PC-3 (cell line): ENCODE measurements at regions not wholly inside any gene's neighbourhood (a gene's known extent, or its start where the extent isn't known, plus 50 kb on each side); places are given as distances from the start of the nearest gene placed in this dataset.

Source experiments
- CTCF ChIP-seq: fragments of 300-600 bp; sonication (generic); conservative IDR thresholded peaks from 2 replicates; pipeline ENCODE4 v1.5.1; 2017; ENCODE audit warnings: antibody characterized with exemption, low read depth, mild to moderate bottlenecking, low read length
- EZH2 ChIP-seq: fragments of 300-600 bp; sonication (generic); IDR thresholded peaks from one replicate; pipeline ENCODE4 v1.6.1; 2017; ENCODE audit warnings: antibody characterized with exemption, mild to moderate bottlenecking, low read length; ENCODE audit not compliant: unreplicated experiment

DNA sequence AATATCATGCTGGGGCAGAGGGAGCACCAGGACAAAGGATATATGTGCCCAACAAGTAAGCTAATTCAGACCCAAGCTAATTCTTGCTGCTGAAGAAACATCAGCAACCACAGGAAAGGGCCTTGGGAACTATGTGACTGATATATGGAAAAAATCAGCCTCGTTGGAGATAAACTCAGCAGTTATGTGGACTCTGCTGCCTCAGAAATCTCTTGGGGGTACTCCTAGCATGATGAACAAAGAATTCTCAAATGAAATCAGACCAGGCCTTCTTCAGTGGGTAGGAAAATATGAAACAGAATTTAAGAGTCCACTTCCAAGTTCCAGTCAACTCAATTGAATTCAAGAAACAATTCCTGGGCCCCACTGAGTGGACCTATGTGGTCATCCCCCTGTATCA is 367.9 kb downstream of the TNS1 start:
- TF ChIP-seq CTCF: no peak
- TF ChIP-seq EZH2: no peak
